Ascending aorta (tissue), 2 donors: ENCODE measurements at regions not wholly inside any gene's neighbourhood (a gene's known extent, or its start where the extent isn't known, plus 50 kb on each side); places are given as distances from the start of the nearest gene placed in this dataset.

Experiments
- DNase-seq, 2 donors: peaks; one replicate each; pipeline ENCODE4 v3.0.0-alpha.2; 2019; ENCODE audit warnings: low spot score in 2 of 2
- H3K27ac ChIP-seq, 2 donors: fragments of 200-600 bp; sonication (generic); one replicate each; pipeline ENCODE4 v1.5.1; 2016 to 2017; ENCODE audit warnings: mild to moderate bottlenecking in 1 of 2
- H3K27me3 ChIP-seq: fragments of 200-600 bp; sonication (generic); one replicate; pipeline ENCODE4 v1.5.1; 2017
- H3K36me3 ChIP-seq, 2 donors: fragments of 200-600 bp; sonication (generic); one replicate each; pipeline ENCODE4 v1.5.1; 2016
- H3K4me1 ChIP-seq, 2 donors: fragments of 200-600 bp; sonication (generic); one replicate each; pipeline ENCODE4 v1.5.1; 2016 to 2017; ENCODE audit warnings: mild to moderate bottlenecking in 1 of 2
- H3K4me3 ChIP-seq, 2 donors: fragments of 200-600 bp; sonication (generic); one replicate each; pipeline ENCODE4 v1.5.1; 2016 to 2017; ENCODE audit warnings: mild to moderate bottlenecking in 1 of 2
- H3K9me3 ChIP-seq, 2 donors: fragments of 200-600 bp; sonication (generic); one replicate each; pipeline ENCODE4 v1.5.1; 2016
- intact Hi-C: fragments of 100-400 bp; cut with DNase I; formaldehyde crosslinking; loops from one replicate; pipeline ENCODE4 v1.15.1; 2023
- TF ChIP-seq, protein P1 (sequence below), 3 experiments: fragments of 200-600 bp in 2 of 3; fragments of 450-650 bp in 1 of 3; sonication (generic) in 2 of 3; IDR thresholded peaks; one replicate each; pipeline ENCODE4 v1.5.1; 2016 to 2019; ENCODE audit warnings: antibody characterized with exemption in 3 of 3, mild to moderate bottlenecking in 1 of 3, moderate library complexity in 1 of 3

GRCh38 chr12:130011611-130012385 is 108.0 kb upstream of the TMEM132D start:
- no peak for DNase-seq
- TF ChIP-seq, protein P1, sequence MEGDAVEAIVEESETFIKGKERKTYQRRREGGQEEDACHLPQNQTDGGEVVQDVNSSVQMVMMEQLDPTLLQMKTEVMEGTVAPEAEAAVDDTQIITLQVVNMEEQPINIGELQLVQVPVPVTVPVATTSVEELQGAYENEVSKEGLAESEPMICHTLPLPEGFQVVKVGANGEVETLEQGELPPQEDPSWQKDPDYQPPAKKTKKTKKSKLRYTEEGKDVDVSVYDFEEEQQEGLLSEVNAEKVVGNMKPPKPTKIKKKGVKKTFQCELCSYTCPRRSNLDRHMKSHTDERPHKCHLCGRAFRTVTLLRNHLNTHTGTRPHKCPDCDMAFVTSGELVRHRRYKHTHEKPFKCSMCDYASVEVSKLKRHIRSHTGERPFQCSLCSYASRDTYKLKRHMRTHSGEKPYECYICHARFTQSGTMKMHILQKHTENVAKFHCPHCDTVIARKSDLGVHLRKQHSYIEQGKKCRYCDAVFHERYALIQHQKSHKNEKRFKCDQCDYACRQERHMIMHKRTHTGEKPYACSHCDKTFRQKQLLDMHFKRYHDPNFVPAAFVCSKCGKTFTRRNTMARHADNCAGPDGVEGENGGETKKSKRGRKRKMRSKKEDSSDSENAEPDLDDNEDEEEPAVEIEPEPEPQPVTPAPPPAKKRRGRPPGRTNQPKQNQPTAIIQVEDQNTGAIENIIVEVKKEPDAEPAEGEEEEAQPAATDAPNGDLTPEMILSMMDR (IDR thresholded peaks at IDR 0.05), result no peak
- no peaks in the 10 kb centered on the region for H3K9me3 ChIP-seq
- H3K4me1 ChIP-seq, result no peaks in the 10 kb centered on the region
- intact Hi-C loops, result no loop called here
- no peak overlapping the region for H3K4me3 ChIP-seq
- H3K27me3 ChIP-seq, result no peaks in the 10 kb centered on the region
- no peak overlapping the region for H3K27ac ChIP-seq
- no peaks in the 10 kb centered on the region for H3K36me3 ChIP-seq

- H3K9me3 ChIP-seq, result no peaks in the 10 kb centered on the region
- DNase-seq, result no peak
- no peaks in the 10 kb centered on the region for H3K36me3 ChIP-seq
- H3K4me3 ChIP-seq, result no peak overlapping the region
- TF ChIP-seq, protein P1 (IDR thresholded peaks at IDR 0.05), result peak in 1 of 3 experiments; percentile 33
- intact Hi-C loops, result no loop called here
- no peaks in the 10 kb centered on the region for H3K27me3 ChIP-seq
- H3K27ac ChIP-seq, result no peak overlapping the region
- H3K4me1 ChIP-seq, result no peaks in the 10 kb centered on the region
Measured at GRCh38 chr12:130013771-130014484, 110.1 kb upstream of the TMEM132D start.

- no peak for DNase-seq
- intact Hi-C loops, result no loop called here
- Histone ChIP-seq H3K36me3 (no peaks in the 10 kb centered on the region), H3K27me3 (no peaks in the 10 kb centered on the region), H3K27ac (no peak overlapping the region), H3K4me1 (no peaks in the 10 kb centered on the region), H3K4me3 (no peak overlapping the region), H3K9me3 (no peaks in the 10 kb centered on the region)
- TF ChIP-seq, protein P1 (IDR thresholded peaks at IDR 0.05), result no peak
Measured at GRCh38 chr12:130014485-130014807, 110.6 kb upstream of the TMEM132D start.

DNA sequence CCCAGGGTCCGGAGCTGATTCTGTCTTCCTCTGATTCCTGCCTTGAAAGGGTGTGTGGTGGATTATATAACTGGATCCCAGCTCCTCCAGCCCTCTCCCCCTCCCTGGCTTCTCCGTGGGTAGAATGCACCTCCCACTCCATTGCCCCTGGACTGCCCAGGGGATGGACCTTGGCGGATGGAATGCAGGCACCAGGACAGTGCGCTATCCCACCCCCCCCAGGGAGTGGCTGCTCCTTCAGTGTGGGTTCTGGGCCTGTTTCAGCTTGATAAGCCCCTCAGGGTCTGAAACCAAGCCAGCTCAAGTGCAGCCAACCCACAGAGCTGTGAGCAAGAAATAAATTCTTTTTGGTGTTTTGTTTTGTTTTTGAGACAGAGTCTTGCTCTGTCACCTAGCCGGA is 112.4 kb upstream of the TMEM132D start:
- H3K27ac ChIP-seq, result no peak overlapping the region
- H3K27me3 ChIP-seq, result no peaks in the 10 kb centered on the region
- DNase-seq, result no peak
- no peaks in the 10 kb centered on the region for H3K4me1 ChIP-seq
- H3K36me3 ChIP-seq, result no peaks in the 10 kb centered on the region
- TF ChIP-seq, protein P1 (IDR thresholded peaks at IDR 0.05), result no peak
- H3K4me3 ChIP-seq, result no peak overlapping the region
- H3K9me3 ChIP-seq, result no peaks in the 10 kb centered on the region
- intact Hi-C loops, result no loop called here

- H3K36me3 ChIP-seq, result no peaks in the 10 kb centered on the region
- DNase-seq, result no peak
- no peaks in the 10 kb centered on the region for H3K27me3 ChIP-seq
- H3K4me1 ChIP-seq, result no peaks in the 10 kb centered on the region
- TF ChIP-seq, protein P1 (IDR thresholded peaks at IDR 0.05), result no peak
- intact Hi-C loops, result no loop called here
- no peak overlapping the region for H3K27ac ChIP-seq
- no peaks in the 10 kb centered on the region for H3K9me3 ChIP-seq
- H3K4me3 ChIP-seq, result no peak overlapping the region
Measured at GRCh38 chr12:130016986-130017385, 113.2 kb upstream of the TMEM132D start.
